ENCODE measurements at regions not wholly inside any gene's neighbourhood (a gene's known extent, or its start where the extent isn't known, plus 50 kb on each side); places are given as distances from the start of the nearest gene placed in this dataset.
A peak's percentile ranks its signal among the peaks of the same experiment; 100 is the strongest.

DNA sequence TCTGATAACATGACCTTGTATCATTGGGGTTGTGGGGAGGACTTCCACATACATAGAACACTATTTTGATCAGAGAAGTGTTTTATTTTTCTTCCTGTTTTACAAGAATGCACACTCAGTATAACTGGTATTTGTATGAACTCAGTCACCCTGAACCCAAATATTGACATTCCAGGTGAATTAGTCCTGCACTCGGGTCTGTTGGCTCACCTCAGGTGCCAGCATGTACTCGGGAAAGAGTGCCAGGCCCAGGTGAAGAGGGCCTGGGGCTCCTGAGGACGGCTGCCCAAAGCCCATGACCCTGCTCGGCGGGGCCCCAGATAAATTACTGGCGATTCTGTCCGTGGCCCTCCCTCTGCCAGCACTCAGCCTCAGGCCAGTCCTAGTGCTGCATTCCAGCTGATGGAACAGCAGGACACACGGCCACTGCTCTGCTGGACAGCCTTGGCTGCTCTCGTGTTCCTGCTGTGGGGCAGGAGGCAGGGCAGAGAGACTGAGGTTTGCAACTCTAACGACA lies 75.4 kb upstream of the TMPRSS2 start (continued):
- TF ChIP-seq NFE2 (CRISPR knock-in tag; IDR thresholded peaks at IDR 0.05) (no peak), MIXL1 (CRISPR knock-in tag; IDR thresholded peaks at IDR 0.05) (0 out of 2 replicates have a peak, but pooled peaks have one; percentile 28), FOXA1 (IDR thresholded peaks at IDR 0.05) (no peak), FOXA1 (CRISPR knock-in tag; IDR thresholded peaks at IDR 0.05) (peak; percentile 64; the same call in 1 of the 2 replicates), FOXJ3 (CRISPR knock-in tag; IDR thresholded peaks at IDR 0.05; ENCODE audit: borderline replicate concordance) (peak; percentile 40; the same call in 1 of the 2 replicates), ZXDC (CRISPR knock-in tag; IDR thresholded peaks at IDR 0.05) (no peak), FOXK1 (CRISPR knock-in tag; IDR thresholded peaks at IDR 0.05; ENCODE audit: borderline replicate concordance, low read depth) (peak; percentile 26; the same call in 1 of the 2 replicates), HNF4A (CRISPR knock-in tag; IDR thresholded peaks at IDR 0.05) (peak; percentile 28; the same call in 1 of the 2 replicates), FOSL1 (CRISPR knock-in tag; IDR thresholded peaks at IDR 0.05; ENCODE audit: borderline replicate concordance) (peak; percentile 57; the same call in 1 of the 2 replicates), FOXA3 (CRISPR knock-in tag; IDR thresholded peaks at IDR 0.05) (peak; percentile 75), ZNF75D (CRISPR knock-in tag; IDR thresholded peaks at IDR 0.05; ENCODE audit: borderline replicate concordance) (no peak)

GRCh38 chr21:41582866-41583265 lies 74.9 kb upstream of the TMPRSS2 start:
- CTCF ChIA-PET (ENCODE audit: low intra/inter-chr PET ratio, low total read pairs): no interaction called here
- intact Hi-C loops (cut with micrococcal nuclease; ENCODE audit: unreplicated experiment) (loop anchor here (1.0 kb wide), 1 partner anchor 26 kb away; no protein-coding TSS in a partner anchor), in situ Hi-C loops (cut with HindIII; ENCODE audit: extremely low pct_ligation_motif_present, low pct_unique_long_range_greater_than_20kb) (no loop called here)
- WGBS (ENCODE audit: low lambda C conversion rate): 33% methylated on average over 5 of the region's 7 CpGs
- H3K9me3 ChIP-seq (ENCODE audit: low read length): peaks cover 7% of the 10 kb centered on the region
- no TSS peak for BruUV-seq (replicated peaks)
- H3K79me2 ChIP-seq (ENCODE audit: insufficient read depth, low read length): no peaks in the 10 kb centered on the region
- DNase-seq (ENCODE audit: low spot score) (no peak), ATAC-seq (peak; percentile 21), FAIRE-seq (no peak)
- peaks cover 53% of the 10 kb centered on the region for H3K4me1 ChIP-seq (ENCODE audit: insufficient read depth, low read length)
- no peaks in the 10 kb centered on the region for H3K36me3 ChIP-seq (replicated peaks in 1 of 2; ENCODE audit: control insufficient read depth in 1 of 2, insufficient read depth in 2 of 2, low read length in 2 of 2)
- no peak overlapping the region for H3K27ac ChIP-seq (ENCODE audit: extremely low read length, insufficient read depth, low read length)
- POLR2A ChIA-PET: no interaction called here
- H3K27me3 ChIP-seq (ENCODE audit: control insufficient read depth in 1 of 2, insufficient read depth in 2 of 2, low read length in 2 of 2): no peaks in the 10 kb centered on the region
- H3K9ac ChIP-seq (ENCODE audit: insufficient read depth, low read depth, low read length): no peak overlapping the region
- peak overlapping the region; percentile 73 for H3K4me2 ChIP-seq (ENCODE audit: low read depth, low read length)
- no peak overlapping the region for H2AFZ ChIP-seq (ENCODE audit: low read length)
- no peaks in the 10 kb centered on the region for H4K20me1 ChIP-seq (ENCODE audit: insufficient read depth, low read length)
- H3K4me3 ChIP-seq (replicated peaks in 1 of 3; ENCODE audit: insufficient read depth in 1 of 3, low read depth in 2 of 3, low read length in 3 of 3): no peak overlapping the region
- no peak for TF ChIP-seq CAMTA2 (CRISPR knock-in tag; IDR thresholded peaks at IDR 0.05; ENCODE audit: borderline replicate concordance)
- TF ChIP-seq ZMAT3 (CRISPR knock-in tag; conservative IDR thresholded peaks at IDR 0.05): no peak
- no peak for TF ChIP-seq RXRA (CRISPR knock-in tag; IDR thresholded peaks at IDR 0.05)
- TF ChIP-seq REPIN1 (CRISPR knock-in tag; IDR thresholded peaks at IDR 0.05; ENCODE audit: borderline replicate concordance, low read depth): no peak
- TF ChIP-seq ATF7-NPFF (CRISPR knock-in tag; IDR thresholded peaks at IDR 0.05; ENCODE audit: low read depth): no peak
- no peak for TF ChIP-seq ZNF746 (CRISPR knock-in tag; IDR thresholded peaks at IDR 0.05)
- TF ChIP-seq, protein P1, sequence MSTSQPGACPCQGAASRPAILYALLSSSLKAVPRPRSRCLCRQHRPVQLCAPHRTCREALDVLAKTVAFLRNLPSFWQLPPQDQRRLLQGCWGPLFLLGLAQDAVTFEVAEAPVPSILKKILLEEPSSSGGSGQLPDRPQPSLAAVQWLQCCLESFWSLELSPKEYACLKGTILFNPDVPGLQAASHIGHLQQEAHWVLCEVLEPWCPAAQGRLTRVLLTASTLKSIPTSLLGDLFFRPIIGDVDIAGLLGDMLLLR (CRISPR knock-in tag; IDR thresholded peaks at IDR 0.05): no peak
- TF ChIP-seq FOXA3 (CRISPR knock-in tag; IDR thresholded peaks at IDR 0.05): no peak
- no peak for TF ChIP-seq CEBPB (IDR thresholded peaks at IDR 0.05; ENCODE audit: borderline replicate concordance, low read depth, low read length)
- no peak for TF ChIP-seq NAIF1 (CRISPR knock-in tag; IDR thresholded peaks at IDR 0.05; ENCODE audit: borderline replicate concordance)
- no peak for TF ChIP-seq TMF1 (CRISPR knock-in tag; IDR thresholded peaks at IDR 0.05; ENCODE audit: low read depth)

Data from HepG2 (cell line).